DOHH2 (cell line): ENCODE measurements at regions not wholly inside any gene's neighbourhood (a gene's known extent, or its start where the extent isn't known, plus 50 kb on each side); places are given as distances from the start of the nearest gene placed in this dataset.

ENCODE experiments used
- H3F3A ChIP-seq: fragments of 200-600 bp; sonication (generic), shearing (Covaris generic); 2 replicates; pipeline ENCODE4 v1.6.0; 2016; ENCODE audit warnings: antibody characterized with exemption, mild to moderate bottlenecking; ENCODE audit not compliant: control insufficient read depth, insufficient read depth
- H3K27ac ChIP-seq: fragments of 200-600 bp; sonication (generic); 2 replicates; pipeline ENCODE4 v1.5.1; 2014; ENCODE audit warnings: low read depth, mild to moderate bottlenecking, low read length, moderate library complexity
- H3K27me3 ChIP-seq: fragments of 200-600 bp; sonication (generic); 2 replicates; pipeline ENCODE4 v1.6.1; 2014; ENCODE audit warnings: mild to moderate bottlenecking, low read length, mixed read lengths; ENCODE audit not compliant: control insufficient read depth
- H3K36me3 ChIP-seq: fragments of 200-600 bp; sonication (generic); 2 replicates; pipeline ENCODE4 v1.6.1; 2014; ENCODE audit warnings: mild to moderate bottlenecking, low read length, moderate library complexity, mixed read lengths; ENCODE audit not compliant: control insufficient read depth
- H3K4me1 ChIP-seq: fragments of 200-600 bp; sonication (generic); 2 replicates; pipeline ENCODE4 v1.6.1; 2014; ENCODE audit warnings: mild to moderate bottlenecking, low read length, mixed read lengths; ENCODE audit not compliant: control insufficient read depth
- H3K4me2 ChIP-seq: fragments of 200-600 bp; sonication (generic); 2 replicates; pipeline ENCODE4 v1.6.0; 2014; ENCODE audit warnings: mild to moderate bottlenecking, low read length, moderate library complexity
- H3K4me3 ChIP-seq: fragments of 200-600 bp; sonication (generic); 2 replicates; pipeline ENCODE4 v1.5.1; 2014; ENCODE audit warnings: mild to moderate bottlenecking, low read length, mixed read lengths
- H3K79me2 ChIP-seq: fragments of 200-600 bp; sonication (generic); 2 replicates; pipeline ENCODE4 v1.6.1; 2014; ENCODE audit warnings: mild to moderate bottlenecking, low read length, mixed read lengths; ENCODE audit not compliant: control insufficient read depth
- H3K9me2 ChIP-seq: fragments of 200-600 bp; sonication (generic); replicated peaks from 2 replicates; pipeline ENCODE4 v1.6.1; 2014; ENCODE audit warnings: mild to moderate bottlenecking, low read length, mixed read lengths; ENCODE audit not compliant: control insufficient read depth
- H3K9me3 ChIP-seq: fragments of 200-600 bp; sonication (generic); 2 replicates; pipeline ENCODE4 v1.6.1; 2014; ENCODE audit warnings: antibody characterized with exemption, low read length, mixed read lengths; ENCODE audit not compliant: control insufficient read depth, insufficient read depth
- H4K20me1 ChIP-seq: fragments of 200-600 bp; sonication (generic); 2 replicates; pipeline ENCODE4 v1.6.0; 2014; ENCODE audit warnings: low read depth, mild to moderate bottlenecking, antibody characterized with exemption, low read length, moderate library complexity; ENCODE audit not compliant: control insufficient read depth, insufficient read depth
- CTCF ChIP-seq: fragments of 200-600 bp; sonication (generic); IDR thresholded peaks from one replicate; pipeline ENCODE4 v1.5.1; 2014; ENCODE audit warnings: antibody characterized with exemption, mild to moderate bottlenecking, low read depth, low read length; ENCODE audit not compliant: poor library complexity, severe bottlenecking
- EZH2phosphoT487 ChIP-seq: fragments of 200-600 bp; sonication (generic); IDR thresholded peaks from 2 replicates; pipeline ENCODE4 v1.6.1; 2017; ENCODE audit warnings: borderline replicate concordance, mild to moderate bottlenecking, antibody characterized with exemption, low read length, moderate library complexity, mixed read lengths

- H4K20me1 ChIP-seq, result no peaks in the 10 kb centered on the region
- H3K9me2 ChIP-seq, result no peaks in the 10 kb centered on the region
- TF ChIP-seq CTCF, result no peak
- no peak for TF ChIP-seq EZH2phosphoT487
- no peaks in the 10 kb centered on the region for H3K9me3 ChIP-seq
- H3K4me1 ChIP-seq, result no peaks in the 10 kb centered on the region
- no peaks in the 10 kb centered on the region for H3F3A ChIP-seq
- no peaks in the 10 kb centered on the region for H3K27me3 ChIP-seq
- H3K79me2 ChIP-seq, result no peaks in the 10 kb centered on the region
- no peak overlapping the region for H3K4me2 ChIP-seq
- H3K36me3 ChIP-seq, result no peaks in the 10 kb centered on the region
- no peak overlapping the region for H3K4me3 ChIP-seq
- no peak overlapping the region for H3K27ac ChIP-seq
Observed at GRCh38 chr18:45402485-45403056, 212.7 kb upstream of the SLC14A2 start.

- Histone ChIP-seq H3K79me2 (no peaks in the 10 kb centered on the region), H3K4me1 (no peaks in the 10 kb centered on the region), H3K27me3 (no peaks in the 10 kb centered on the region), H3K27ac (no peak overlapping the region), H3K9me3 (no peaks in the 10 kb centered on the region), H3K4me2 (no peak overlapping the region), H3F3A (no peaks in the 10 kb centered on the region), H3K4me3 (no peak overlapping the region), H3K9me2 (no peaks in the 10 kb centered on the region), H3K36me3 (no peaks in the 10 kb centered on the region), H4K20me1 (no peaks in the 10 kb centered on the region)
- no peak for TF ChIP-seq EZH2phosphoT487
- no peak for TF ChIP-seq CTCF
Observed at GRCh38 chr18:45403341-45404049, 211.8 kb upstream of the SLC14A2 start.

DNA sequence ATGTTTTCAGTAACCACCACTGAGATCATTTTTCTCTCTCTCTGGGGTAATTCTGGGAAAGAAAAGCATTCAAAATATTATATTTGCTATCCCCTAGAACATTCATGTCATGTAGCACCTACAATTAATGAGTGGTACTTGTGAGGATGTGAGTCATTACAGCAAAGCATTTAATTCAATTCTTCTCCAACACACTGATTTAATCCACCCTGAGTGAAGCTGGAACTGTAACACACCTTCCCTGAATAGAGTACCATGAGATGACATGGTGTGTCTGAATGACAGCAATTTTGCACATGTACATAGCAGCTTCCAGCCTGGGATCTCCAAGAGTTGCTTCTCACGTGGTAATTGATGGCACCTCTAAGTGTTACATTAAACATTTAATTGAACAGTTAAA is 207.1 kb upstream of the SLC14A2 start:
- no peaks in the 10 kb centered on the region for H3K9me2 ChIP-seq
- H3K4me3 ChIP-seq, result no peak overlapping the region
- no peaks in the 10 kb centered on the region for H3K36me3 ChIP-seq
- H3K79me2 ChIP-seq, result no peaks in the 10 kb centered on the region
- no peak overlapping the region for H3K4me2 ChIP-seq
- H3K9me3 ChIP-seq, result no peaks in the 10 kb centered on the region
- no peaks in the 10 kb centered on the region for H3F3A ChIP-seq
- no peaks in the 10 kb centered on the region for H4K20me1 ChIP-seq
- no peaks in the 10 kb centered on the region for H3K27me3 ChIP-seq
- H3K4me1 ChIP-seq, result no peaks in the 10 kb centered on the region
- TF ChIP-seq CTCF, result no peak
- TF ChIP-seq EZH2phosphoT487, result no peak
- H3K27ac ChIP-seq, result no peak overlapping the region
